GM12891 (cell line): ENCODE measurements at regions not wholly inside any gene's neighbourhood (a gene's known extent, or its start where the extent isn't known, plus 50 kb on each side); places are given as distances from the start of the nearest gene placed in this dataset.

ENCODE experiments used
- DNase-seq: peaks from one replicate; pipeline ENCODE4 v3.0.0; 2011; ENCODE audit warnings: low spot score; ENCODE audit not compliant: insufficient read length
- FAIRE-seq: peaks from 2 replicates; lab custom pipeline; 2011; peaks lifted over from hg19 to GRCh38; lab: Jason Lieb, UNC
- PAX5 ChIP-seq: IDR thresholded peaks from 2 replicates; pipeline ENCODE4 v1.6.1; 2011; ENCODE audit warnings: low read length, moderate library complexity, mild to moderate bottlenecking; ENCODE audit not compliant: insufficient read depth, severe bottlenecking
- POLR2A ChIP-seq: IDR thresholded peaks from 2 replicates; pipeline ENCODE4 v1.6.1; 2011; ENCODE audit warnings: low read depth, low read length, control low read depth
- POLR2AphosphoS5 ChIP-seq: IDR thresholded peaks from 2 replicates; pipeline ENCODE4 v1.6.1; 2011; ENCODE audit warnings: low read depth, low read length, control low read depth
- POU2F2 ChIP-seq: IDR thresholded peaks from 2 replicates; pipeline ENCODE4 v1.6.1; 2011; ENCODE audit warnings: low read depth, mild to moderate bottlenecking, control low read depth, low read length, moderate library complexity
- SPI1 ChIP-seq: IDR thresholded peaks from 2 replicates; pipeline ENCODE4 v1.6.1; 2011; ENCODE audit warnings: low read depth, low read length, control low read depth
- TAF1 ChIP-seq: IDR thresholded peaks from 2 replicates; pipeline ENCODE4 v1.6.1; 2011; ENCODE audit warnings: low read depth, low read length, control low read depth

DNA sequence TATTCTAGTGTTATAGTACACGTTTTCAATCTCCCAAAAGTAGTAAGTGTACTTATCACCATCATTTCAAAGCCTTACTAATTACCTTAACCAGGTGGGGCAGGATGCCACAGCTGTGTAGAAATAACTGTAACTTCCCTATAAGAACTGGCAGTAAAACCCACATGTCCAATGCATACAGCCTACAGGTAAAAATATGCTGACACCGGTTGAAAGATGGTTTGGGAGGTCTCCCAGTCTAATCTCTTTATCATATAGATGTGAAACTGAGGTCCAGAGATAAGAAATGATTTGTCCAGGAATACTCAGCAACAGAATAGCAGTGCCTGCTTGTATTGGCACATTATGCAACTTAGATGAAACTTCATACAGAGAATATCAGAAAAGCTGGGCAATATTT, 322.9 kb downstream of the BCL11A start:
- no peak for FAIRE-seq
- DNase-seq: no peak
- TF ChIP-seq POLR2A (no peak), SPI1 (no peak), POLR2AphosphoS5 (no peak), TAF1 (no peak), POU2F2 (no peak), PAX5 (no peak)

DNA sequence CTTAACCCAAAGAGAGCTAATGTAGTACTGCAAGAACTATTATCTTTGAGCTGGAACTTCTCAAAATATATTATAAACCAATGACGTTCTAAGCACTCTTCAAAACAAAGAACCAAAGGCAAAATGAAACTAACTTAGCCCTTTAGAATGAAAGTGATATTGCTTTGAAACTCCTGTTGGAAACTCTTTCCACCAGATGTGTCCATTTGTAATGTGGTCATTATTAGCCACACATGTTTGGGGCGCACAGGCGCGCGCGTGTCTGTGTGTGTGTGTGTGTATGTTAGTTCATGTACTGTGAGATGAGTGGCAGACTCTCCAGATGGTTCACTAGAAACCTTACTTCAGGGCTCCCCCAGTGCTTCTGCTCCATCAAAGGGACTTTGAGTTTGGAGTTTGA, 323.4 kb downstream of the BCL11A start:
- TF ChIP-seq TAF1: no peak
- no peak for TF ChIP-seq SPI1
- no peak for TF ChIP-seq PAX5
- TF ChIP-seq POU2F2: no peak
- TF ChIP-seq POLR2AphosphoS5: no peak
- no peak for TF ChIP-seq POLR2A
- FAIRE-seq: no peak
- DNase-seq: no peak

DNA sequence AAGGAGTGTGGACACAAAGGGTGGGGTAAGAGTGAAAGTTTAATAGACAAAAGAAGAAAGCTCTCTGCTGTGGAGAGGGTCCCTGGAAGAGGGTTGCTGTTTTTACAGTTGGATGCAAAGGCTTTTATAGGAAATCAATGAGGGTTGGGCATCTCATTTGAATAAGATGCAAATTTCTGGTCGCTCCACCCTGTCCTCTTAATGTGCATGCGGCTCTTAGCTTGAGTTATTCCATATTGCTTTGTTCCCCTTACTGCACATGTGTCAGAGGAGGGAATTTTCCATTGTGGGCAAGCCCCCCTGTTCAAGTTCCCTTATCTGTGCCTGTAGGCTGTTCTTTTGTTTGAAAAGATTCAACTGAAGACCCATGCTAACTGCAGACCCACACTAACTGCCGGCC, 326.5 kb downstream of the BCL11A start:
- FAIRE-seq (no peak), DNase-seq (no peak)
- TF ChIP-seq TAF1 (no peak), PAX5 (no peak), SPI1 (no peak), POLR2AphosphoS5 (no peak), POU2F2 (no peak), POLR2A (no peak)

DNA sequence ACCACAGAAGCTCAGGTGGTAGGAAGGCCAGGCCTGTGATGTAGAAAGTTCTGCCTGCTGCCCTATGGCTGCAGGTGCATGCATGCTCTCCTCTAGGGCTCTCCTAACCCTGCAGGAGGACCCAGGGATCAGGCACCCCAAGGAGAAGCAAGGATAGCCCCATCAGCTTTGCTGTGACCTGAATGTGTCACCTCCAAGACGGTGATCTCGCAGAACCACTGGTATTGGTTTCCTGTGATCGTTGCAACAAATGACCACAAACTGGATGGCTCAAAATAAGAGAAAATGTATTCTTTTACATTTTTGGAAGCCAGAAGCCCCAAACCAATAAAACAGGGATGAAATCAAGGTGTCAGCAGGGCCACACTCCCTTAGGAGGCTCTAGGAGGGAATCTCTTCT, 327.3 kb downstream of the BCL11A start:
- TF ChIP-seq POU2F2 (no peak), TAF1 (no peak), SPI1 (no peak), POLR2A (no peak), PAX5 (no peak), POLR2AphosphoS5 (no peak)
- FAIRE-seq (no peak), DNase-seq (no peak)

- no peak for TF ChIP-seq SPI1
- TF ChIP-seq PAX5: no peak
- no peak for TF ChIP-seq POLR2A
- TF ChIP-seq POU2F2: no peak
- TF ChIP-seq POLR2AphosphoS5: no peak
- TF ChIP-seq TAF1: no peak
- DNase-seq (no peak), FAIRE-seq (no peak)
Measured at GRCh38 chr2:60223859-60224258, 329.6 kb downstream of the BCL11A start.

- no peak for DNase-seq
- TF ChIP-seq PAX5 (no peak), TAF1 (no peak), SPI1 (no peak)
- FAIRE-seq: no peak
Measured at GRCh38 chr2:60221098-60221497, 332.4 kb downstream of the BCL11A start.

- TF ChIP-seq PAX5: no peak
- TF ChIP-seq SPI1: no peak
- TF ChIP-seq POLR2AphosphoS5: no peak
- no peak for TF ChIP-seq TAF1
- TF ChIP-seq POU2F2: no peak
- no peak for TF ChIP-seq POLR2A
- no peak for DNase-seq
- FAIRE-seq: no peak
Measured at GRCh38 chr2:60219536-60219935, 333.9 kb downstream of the BCL11A start.

DNA sequence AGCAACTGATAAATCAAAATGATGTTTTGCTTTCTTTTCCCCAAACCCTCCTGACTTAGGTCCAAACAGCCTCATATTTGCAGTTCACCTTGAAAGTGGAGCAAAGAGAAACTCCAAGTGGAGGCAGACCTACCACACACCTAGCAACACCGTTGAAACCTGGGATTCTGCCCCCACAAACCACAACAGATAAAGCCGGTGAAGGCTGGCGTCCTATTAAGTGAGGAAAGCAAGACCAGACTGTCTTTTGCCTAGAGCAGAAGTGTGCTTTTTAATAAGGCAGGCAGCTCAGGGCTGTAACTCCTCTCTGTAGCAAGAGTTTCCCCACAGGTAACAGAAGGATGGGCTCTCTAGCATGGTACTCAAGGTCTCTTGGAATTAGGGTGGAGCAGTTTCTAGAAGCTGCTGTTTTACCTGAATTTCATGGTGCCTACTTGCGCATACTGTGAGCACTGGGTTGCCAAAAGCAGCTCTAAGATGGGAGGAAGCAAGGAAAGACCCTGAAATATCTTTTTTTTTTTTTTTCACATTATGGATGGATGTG, 336.9 kb downstream of the BCL11A start:
- DNase-seq: no peak
- no peak for FAIRE-seq
- TF ChIP-seq SPI1: no peak
- no peak for TF ChIP-seq POLR2AphosphoS5
- no peak for TF ChIP-seq POLR2A
- TF ChIP-seq PAX5: no peak
- TF ChIP-seq POU2F2: no peak
- TF ChIP-seq TAF1: no peak

- no peak for TF ChIP-seq POLR2A
- TF ChIP-seq POLR2AphosphoS5: no peak
- no peak for TF ChIP-seq SPI1
- TF ChIP-seq POU2F2: no peak
- TF ChIP-seq PAX5: no peak
- TF ChIP-seq TAF1: no peak
- DNase-seq (no peak), FAIRE-seq (no peak)
Measured at GRCh38 chr2:60215386-60215901, 338.0 kb downstream of the BCL11A start.

DNA sequence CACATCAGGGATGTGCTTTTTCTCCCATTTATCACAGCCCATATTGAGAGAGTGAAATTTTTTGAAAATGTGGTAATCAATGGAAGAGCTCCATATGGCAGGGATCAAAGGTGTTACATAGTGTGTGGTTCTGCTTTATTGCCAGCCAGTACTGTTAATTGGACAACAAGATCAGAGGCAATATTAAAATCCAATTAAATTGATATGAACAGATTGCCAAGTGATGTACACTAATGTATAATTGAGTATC, 338.9 kb downstream of the BCL11A start:
- FAIRE-seq (no peak), DNase-seq (no peak)
- TF ChIP-seq POLR2A (no peak), POLR2AphosphoS5 (no peak), POU2F2 (no peak), SPI1 (no peak), TAF1 (no peak), PAX5 (no peak)
